ENCODE measurements at regions not wholly inside any gene's neighbourhood (a gene's known extent, or its start where the extent isn't known, plus 50 kb on each side); places are given as distances from the start of the nearest gene placed in this dataset.

DNA sequence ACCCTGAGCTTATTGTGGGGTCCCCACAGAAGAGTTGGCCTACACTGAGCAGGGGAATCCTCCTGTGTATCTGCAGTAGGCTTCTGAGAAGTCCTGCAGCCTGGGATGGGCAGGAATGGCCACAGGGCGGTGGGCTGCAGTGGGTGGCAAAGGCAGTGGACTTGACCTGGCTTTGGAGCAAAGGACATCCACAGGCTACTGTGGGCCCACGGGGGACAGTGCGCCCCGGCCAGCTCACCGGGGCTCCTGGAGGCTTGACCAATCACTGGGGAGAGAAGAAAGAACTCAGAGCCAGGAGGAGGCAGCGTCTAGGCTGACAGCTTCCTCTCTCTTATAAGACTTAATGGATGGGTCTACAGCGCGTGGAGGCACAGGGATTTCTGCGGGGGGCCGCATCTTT, 488.8 kb upstream of the MGMT start:
- no peak for DNase-seq (ENCODE audit: low read depth)

- no peak for DNase-seq (ENCODE audit: low read depth)
These were observed 487.6 kb upstream of the MGMT start for GRCh38 chr10:128979405-128979804.

GRCh38 chr10:128981251-128981650, 485.8 kb upstream of the MGMT start:
- DNase-seq (ENCODE audit: low read depth): no peak

- no peak for DNase-seq (ENCODE audit: low read depth)
These were observed 485.0 kb upstream of the MGMT start for GRCh38 chr10:128981881-128982615.

DNA sequence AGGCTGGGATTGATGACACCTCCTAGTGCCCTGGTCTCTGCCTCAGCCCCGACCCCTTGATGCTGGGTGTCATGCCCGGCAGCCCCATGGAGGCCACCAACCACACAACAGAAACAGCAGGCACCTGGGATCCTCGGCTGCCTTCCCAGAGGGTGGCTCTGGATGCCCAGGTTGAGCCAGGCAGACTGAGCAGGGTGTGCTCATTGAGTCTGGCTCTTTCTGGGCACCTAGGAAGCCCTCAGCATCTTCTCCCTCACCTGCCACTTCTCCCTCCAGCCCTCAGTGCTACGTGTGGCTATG, 484.5 kb upstream of the MGMT start:
- DNase-seq (ENCODE audit: low read depth): no peak

- DNase-seq (ENCODE audit: low read depth): no peak
These were observed 482.0 kb upstream of the MGMT start for GRCh38 chr10:128985036-128985435.

- no peak for DNase-seq (ENCODE audit: low read depth)
These were observed 476.1 kb upstream of the MGMT start for GRCh38 chr10:128990986-128991385.

DNA sequence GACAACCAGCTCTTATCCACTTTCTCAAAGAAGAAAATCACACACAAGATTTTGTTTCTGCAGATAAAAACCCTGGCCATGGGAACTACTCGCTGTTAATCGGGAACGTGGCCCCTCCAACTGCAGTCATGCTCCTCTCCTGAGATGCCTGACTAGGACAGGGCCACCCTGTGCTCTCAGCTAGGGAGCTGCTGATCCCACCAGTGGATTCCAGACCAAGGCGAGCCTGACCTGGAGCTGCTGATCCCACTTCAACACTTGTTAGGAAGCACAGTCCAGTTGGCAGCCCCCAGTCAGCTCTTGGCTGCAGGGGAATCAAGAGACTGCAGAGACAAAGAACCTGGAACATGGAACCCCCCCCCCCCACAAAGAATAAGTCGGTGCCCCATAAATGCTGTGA, 474.3 kb upstream of the MGMT start:
- no peak for DNase-seq (ENCODE audit: low read depth)

GRCh38 chr10:128993443-128993842, 473.6 kb upstream of the MGMT start:
- no peak for DNase-seq (ENCODE audit: low read depth)

DNA sequence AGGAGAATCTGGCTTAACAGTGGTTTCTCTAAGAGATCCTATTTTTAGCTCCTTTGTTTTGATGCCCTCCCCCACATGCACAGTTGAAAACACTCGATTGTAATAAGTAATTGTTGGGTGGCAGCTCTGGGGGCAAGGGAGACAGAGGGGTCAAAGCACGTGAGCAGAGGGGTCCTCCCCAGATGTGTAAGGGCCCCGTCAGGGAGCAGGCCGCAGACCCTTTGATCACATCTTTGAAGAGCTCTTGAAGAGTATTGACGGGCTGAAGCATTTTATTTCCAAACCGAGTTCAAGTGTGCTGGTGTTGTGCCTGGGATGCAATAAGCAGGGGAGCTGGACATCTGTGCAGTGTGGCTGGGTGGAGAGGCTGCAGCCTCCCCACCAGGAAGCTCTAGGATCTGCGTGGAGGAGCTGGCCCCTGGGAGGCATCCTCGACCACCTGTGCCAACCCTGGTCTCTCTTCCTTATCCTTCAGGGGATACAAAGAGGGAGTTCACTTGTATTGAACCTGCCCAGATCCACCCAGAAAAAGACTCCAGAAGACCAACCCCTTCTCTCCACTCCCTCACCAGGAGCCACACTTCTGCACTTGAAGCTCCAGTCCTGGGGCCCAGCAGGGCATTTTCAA, 473.0 kb upstream of the MGMT start:
- no peak for DNase-seq (ENCODE audit: low read depth)

DNA sequence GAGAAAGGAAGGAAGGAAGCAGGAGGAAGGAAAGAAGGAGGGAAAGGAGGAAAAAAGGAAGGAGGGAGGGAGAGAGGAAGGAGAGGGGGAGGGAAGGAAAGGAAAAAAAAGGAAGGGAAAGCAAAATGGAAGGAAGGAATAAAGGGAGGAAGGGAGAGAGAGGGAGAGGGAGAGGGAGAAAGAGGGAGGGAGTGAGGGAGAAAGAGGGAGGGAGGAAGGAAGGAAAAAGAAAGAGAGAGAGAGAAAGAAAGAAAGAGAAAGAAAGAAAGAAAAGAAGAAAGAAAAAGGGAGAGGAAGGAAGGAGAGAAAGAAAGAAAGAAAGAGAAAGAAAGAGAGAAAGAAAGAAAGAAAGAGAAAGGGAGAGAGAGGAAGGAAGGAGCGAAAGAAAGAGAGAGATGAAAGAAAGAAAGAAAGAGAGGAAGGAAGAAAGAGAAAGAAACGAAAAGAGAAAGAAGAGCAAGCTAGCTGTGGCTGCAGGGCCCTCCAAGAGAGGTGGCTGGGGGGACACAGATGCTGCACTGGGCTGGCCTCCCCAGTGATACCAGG, 472.4 kb upstream of the MGMT start:
- no peak for DNase-seq (ENCODE audit: low read depth)

GRCh38 chr10:128995676-128996075, 471.4 kb upstream of the MGMT start:
- DNase-seq (ENCODE audit: low read depth): no peak

GRCh38 chr10:128996092-128996491, 470.9 kb upstream of the MGMT start:
- no peak for DNase-seq (ENCODE audit: low read depth)

DNA sequence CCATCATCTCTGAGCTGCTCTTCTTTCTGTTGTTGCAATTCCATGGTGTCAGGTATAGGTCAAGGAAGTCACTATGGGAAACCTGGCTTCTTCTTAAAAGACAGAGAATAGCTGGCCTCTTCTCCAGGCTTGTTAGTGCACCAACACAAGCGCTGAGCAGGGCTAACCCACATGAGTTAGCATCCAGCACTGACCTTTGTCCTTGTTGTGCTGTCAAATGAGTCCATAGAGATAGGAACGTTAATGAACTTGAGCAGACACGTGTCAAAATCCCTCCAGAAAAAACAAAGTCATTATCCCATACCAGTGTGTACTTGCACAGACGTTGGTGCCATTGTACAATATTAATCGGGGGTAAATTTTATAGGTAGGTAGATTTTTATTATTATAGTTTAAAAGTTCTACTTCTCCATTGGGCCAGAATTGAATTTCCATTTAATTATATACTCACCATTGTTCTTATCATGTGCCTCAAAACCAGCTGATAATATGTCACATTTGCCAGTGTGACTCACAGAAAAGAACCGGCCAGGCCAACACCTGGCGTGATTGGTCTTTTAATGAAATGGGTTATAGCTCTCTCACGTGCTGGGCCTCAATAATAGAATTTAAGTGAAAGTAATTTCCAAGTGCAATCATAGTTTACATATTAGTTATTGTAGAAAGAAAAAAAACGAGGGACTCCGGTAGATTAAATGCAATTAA, 468.8 kb upstream of the MGMT start:
- DNase-seq (ENCODE audit: low read depth): no peak

DNA sequence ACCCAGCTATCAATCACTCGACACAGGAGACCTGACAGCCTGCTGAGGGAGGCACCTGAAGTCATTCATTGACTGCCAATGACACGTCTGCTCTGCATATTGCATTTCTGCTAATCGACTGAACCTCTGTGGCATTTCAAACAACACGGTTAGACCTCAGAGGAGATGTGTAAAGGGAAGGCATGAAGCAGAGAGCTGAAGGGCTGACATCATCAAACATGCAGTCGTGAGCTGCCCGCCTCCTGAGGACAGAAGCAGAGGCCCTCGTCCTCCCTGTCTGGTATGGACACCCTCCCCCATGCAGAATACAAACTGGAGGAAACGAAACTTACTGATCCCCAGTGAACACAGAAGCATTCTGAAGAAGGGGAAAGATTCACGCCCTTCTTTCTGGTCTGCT, 462.6 kb upstream of the MGMT start:
- no peak for DNase-seq (ENCODE audit: low read depth)

DNA sequence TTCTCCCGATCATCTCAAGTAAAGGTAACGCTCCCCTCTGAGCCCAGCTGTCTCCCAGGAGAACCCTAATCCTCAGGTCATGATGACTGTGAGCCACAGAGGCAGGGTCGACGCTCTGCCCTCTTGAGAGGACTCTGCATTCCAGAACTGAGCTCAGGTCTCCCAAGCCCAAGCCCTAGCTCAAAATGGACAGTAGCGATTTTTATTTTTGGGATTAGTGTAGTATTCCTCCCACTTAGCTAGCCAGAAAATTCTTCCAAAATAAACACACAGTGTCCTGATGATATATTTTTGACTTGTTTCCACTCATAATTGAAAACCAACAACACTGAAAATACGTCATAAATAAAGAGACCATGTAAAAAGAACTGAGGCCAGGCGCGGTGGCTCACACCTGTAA, 462.0 kb upstream of the MGMT start:
- DNase-seq (ENCODE audit: low read depth): no peak

DNA sequence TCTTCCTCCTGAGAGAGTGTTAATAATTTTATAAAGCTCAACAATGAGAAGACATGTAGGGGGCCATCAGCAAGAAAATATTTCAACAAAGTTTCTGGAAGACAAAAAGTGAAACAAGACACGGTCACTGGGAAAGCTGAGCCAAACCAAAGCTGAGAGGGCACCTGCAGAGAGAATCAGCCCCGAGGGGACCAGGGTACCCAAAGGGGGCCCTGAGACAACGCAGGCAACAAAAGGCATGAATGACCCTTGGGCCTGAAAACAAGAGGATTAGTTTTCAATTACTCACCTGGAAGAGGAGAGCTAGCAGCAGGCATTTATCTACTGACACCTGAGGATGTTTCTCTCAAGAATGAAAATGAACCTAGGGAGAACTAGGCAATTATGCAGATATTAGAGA, 461.2 kb upstream of the MGMT start:
- no peak for DNase-seq (ENCODE audit: low read depth)

DNA sequence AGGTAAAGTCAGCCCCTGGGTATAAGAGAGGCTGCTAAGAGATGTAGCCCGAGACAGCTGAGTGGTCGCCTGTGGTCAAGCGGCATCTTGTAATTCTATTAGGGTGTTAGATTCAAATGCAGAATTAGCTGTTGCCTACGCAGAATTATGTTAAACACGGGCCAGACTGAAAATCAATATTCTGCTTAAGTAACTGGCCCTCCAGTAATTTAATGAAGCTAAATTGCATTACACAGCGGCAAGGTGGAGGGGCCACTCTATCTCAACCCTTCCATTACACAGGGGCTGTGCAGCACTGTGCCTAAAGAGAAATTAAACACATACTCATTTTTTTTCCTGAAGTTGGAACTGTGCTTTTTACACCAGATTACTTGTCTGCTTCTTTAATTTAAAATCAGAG, 448.5 kb upstream of the MGMT start:
- no peak for DNase-seq (ENCODE audit: low read depth)

DNA sequence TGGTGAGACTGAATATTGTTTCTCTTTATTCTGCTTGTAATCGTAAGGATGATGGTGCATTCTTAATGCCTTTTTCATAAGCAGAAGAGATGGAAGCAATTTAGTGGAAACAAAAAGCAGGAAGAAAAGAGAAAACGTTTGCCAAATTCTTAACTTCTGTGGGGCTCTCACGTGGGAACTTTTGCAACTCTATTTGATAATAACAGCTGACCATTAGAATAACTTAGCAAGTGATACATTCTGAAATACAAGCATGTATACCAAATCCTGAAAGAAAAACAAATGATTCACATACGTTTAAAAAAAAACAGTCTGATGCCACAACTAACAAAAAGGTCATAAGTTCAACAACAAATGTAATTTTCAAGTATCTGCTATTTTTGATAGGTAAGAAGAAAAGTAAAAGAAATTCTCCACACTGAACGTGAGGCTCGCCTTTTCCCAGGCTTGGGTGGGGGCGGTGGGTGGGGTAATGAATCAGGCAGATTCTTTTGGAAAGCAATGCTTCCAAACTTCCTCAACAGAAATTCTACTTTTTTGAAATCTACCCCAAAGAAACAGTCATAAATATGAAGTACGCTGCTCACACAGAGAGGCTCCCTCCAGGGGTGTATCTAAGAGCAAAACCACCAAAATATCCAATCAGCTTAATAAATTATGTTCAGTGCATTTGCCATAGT, 446.2 kb upstream of the MGMT start:
- DNase-seq (ENCODE audit: low read depth): no peak

DNA sequence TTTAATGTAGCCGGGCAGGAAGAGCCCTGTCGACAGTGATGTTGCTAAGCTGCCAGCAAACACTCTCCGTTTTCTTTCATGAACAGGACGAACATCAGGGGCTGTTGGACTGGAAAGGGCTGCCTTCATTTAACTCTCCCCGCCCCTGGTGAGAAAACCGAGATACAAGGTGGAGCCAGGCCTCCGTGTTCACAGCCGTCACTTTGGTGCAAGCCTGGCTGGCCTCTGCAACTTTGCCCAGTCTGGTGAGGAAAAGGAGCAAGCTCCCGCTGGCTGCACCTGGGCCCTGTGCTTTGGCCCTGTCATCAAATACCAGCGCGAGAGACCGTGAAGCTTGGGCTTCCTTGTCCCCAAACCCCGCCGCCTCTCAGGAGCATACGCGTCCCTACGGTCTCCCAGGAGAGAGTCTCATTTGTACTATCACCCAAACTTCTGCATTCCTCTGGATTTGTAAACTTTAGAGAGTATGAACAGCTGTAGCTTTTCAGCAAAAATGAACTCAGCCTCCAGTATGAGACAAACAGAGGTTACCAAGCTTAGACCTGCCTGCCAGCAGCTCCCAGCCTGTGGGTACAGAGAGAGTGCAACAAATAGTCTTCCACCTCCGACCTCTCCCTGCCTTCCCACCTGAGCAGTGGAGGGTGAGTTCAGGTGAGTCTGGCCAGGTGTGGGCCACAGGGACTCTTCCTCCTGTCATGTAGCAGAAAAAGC, 445.3 kb upstream of the MGMT start:
- DNase-seq (ENCODE audit: low read depth): no peak

DNA sequence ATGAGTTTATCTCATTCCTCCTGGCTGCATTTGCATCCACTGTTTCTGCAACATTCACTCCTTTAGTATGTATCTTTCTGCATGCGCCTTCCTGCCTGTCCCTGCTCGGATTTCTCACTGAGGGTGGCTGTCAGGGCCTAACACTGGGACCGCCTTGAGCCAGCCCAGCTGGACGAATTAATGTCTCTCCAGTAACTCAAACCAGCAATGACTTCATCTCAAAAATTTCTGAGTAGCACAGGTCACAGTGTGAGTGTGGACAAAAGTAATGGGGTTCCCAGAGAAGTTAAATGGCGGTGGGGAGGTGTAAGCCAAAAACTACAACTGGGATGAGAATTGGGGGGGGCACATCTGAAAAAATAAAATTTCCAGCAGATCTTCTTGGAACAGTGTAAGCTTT, 444.0 kb upstream of the MGMT start:
- DNase-seq (ENCODE audit: low read depth): no peak

- DNase-seq (ENCODE audit: low read depth): no peak
These were observed 443.0 kb upstream of the MGMT start for GRCh38 chr10:129024046-129024445.
